WTC11 (cell line): ENCODE measurements at regions not wholly inside any gene's neighbourhood (a gene's known extent, or its start where the extent isn't known, plus 50 kb on each side); places are given as distances from the start of the nearest gene placed in this dataset.

Source experiments
- CREB1 ChIP-seq: sonication (generic); formaldehyde crosslinking; IDR thresholded peaks from 2 replicates; pipeline ENCODE4 v1.8.0; 2023; ENCODE audit warnings: mild to moderate bottlenecking, missing genetic modification reagents
- FOXK1 ChIP-seq: sonication (generic); formaldehyde crosslinking; IDR thresholded peaks from 2 replicates; pipeline ENCODE4 v1.8.0; 2022; ENCODE audit warnings: mild to moderate bottlenecking, moderate library complexity, missing genetic modification reagents
- JUN ChIP-seq: sonication (generic); formaldehyde crosslinking; IDR thresholded peaks from 2 replicates; pipeline ENCODE4 v1.8.0; 2023; ENCODE audit warnings: mild to moderate bottlenecking, missing genetic modification reagents
- NFE2L1 ChIP-seq: sonication (generic); formaldehyde crosslinking; IDR thresholded peaks from 2 replicates; pipeline ENCODE4 v1.8.1; 2023; ENCODE audit warnings: missing genetic modification reagents
- NFYB ChIP-seq: sonication (generic); formaldehyde crosslinking; conservative IDR thresholded peaks from 2 replicates; pipeline ENCODE4 v1.8.0; 2022; ENCODE audit warnings: low read depth, missing genetic modification reagents
- ZNF263 ChIP-seq: sonication (generic); formaldehyde crosslinking; IDR thresholded peaks from 2 replicates; pipeline ENCODE4 v1.8.1; 2022; ENCODE audit warnings: low read depth, mild to moderate bottlenecking, moderate library complexity, missing genetic modification reagents
- TF ChIP-seq, protein P1 (sequence below): fragments of 200-600 bp; IDR thresholded peaks from 2 replicates; pipeline ENCODE4 v1.8.0; 2022; ENCODE audit warnings: antibody characterized with exemption
- TF ChIP-seq, protein P2 (sequence below): sonication (generic); formaldehyde crosslinking; IDR thresholded peaks from 2 replicates; pipeline ENCODE4 v1.8.1; 2023; ENCODE audit warnings: mild to moderate bottlenecking, missing genetic modification reagents, moderate library complexity
- TF ChIP-seq, protein P3 (sequence below): sonication (generic); formaldehyde crosslinking; conservative IDR thresholded peaks from 2 replicates; pipeline ENCODE4 v1.8.1; 2022; ENCODE audit warnings: mild to moderate bottlenecking, missing genetic modification reagents
- TF ChIP-seq, protein P4 (sequence below): sonication (generic); formaldehyde crosslinking; IDR thresholded peaks from 2 replicates; pipeline ENCODE4 v1.8.0; 2022; ENCODE audit warnings: mild to moderate bottlenecking, missing genetic modification reagents
- TF ChIP-seq, protein P5 (sequence below): fragments of 250-450 bp; sonication (Bioruptor Pico); IDR thresholded peaks from 2 replicates; pipeline ENCODE4 v1.9.0; 2021; ENCODE audit warnings: mild to moderate bottlenecking
- TF ChIP-seq, protein P6 (sequence below): sonication (generic); formaldehyde crosslinking; IDR thresholded peaks from 2 replicates; pipeline ENCODE4 v1.8.1; 2022; ENCODE audit warnings: mild to moderate bottlenecking, moderate library complexity, missing genetic modification reagents
- TF ChIP-seq, protein P7 (sequence below): sonication (generic); formaldehyde crosslinking; IDR thresholded peaks from 2 replicates; pipeline ENCODE4 v1.8.1; 2022; ENCODE audit warnings: low read depth, missing genetic modification reagents, borderline replicate concordance
- TF ChIP-seq, protein P8 (sequence below): sonication (generic); formaldehyde crosslinking; conservative IDR thresholded peaks from 2 replicates; pipeline ENCODE4 v1.8.1; 2023; ENCODE audit warnings: mild to moderate bottlenecking, low read depth, missing genetic modification reagents, moderate library complexity

DNA sequence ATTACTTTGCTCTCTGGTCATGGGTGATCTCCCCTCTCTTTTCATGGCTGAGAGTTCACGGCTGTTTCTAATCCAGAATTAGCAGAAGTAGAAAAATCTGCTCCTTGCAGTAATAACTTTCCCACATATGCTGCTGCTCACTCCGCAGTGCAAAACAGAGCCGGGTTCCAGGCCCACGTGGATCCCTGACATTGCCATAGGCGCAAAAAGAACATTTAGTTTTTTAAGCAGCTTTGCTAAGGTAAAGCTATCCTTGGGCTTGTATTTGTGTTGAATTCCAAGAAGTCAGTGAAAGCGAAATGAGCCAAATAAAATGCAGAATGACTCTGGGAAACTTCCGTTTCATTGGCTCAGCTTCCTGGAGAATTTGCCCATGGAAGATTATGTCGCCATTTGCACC lies 633.7 kb upstream of the SUCLG2 start:
- TF ChIP-seq, protein P1, sequence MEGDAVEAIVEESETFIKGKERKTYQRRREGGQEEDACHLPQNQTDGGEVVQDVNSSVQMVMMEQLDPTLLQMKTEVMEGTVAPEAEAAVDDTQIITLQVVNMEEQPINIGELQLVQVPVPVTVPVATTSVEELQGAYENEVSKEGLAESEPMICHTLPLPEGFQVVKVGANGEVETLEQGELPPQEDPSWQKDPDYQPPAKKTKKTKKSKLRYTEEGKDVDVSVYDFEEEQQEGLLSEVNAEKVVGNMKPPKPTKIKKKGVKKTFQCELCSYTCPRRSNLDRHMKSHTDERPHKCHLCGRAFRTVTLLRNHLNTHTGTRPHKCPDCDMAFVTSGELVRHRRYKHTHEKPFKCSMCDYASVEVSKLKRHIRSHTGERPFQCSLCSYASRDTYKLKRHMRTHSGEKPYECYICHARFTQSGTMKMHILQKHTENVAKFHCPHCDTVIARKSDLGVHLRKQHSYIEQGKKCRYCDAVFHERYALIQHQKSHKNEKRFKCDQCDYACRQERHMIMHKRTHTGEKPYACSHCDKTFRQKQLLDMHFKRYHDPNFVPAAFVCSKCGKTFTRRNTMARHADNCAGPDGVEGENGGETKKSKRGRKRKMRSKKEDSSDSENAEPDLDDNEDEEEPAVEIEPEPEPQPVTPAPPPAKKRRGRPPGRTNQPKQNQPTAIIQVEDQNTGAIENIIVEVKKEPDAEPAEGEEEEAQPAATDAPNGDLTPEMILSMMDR = no peak
- TF ChIP-seq, protein P2, sequence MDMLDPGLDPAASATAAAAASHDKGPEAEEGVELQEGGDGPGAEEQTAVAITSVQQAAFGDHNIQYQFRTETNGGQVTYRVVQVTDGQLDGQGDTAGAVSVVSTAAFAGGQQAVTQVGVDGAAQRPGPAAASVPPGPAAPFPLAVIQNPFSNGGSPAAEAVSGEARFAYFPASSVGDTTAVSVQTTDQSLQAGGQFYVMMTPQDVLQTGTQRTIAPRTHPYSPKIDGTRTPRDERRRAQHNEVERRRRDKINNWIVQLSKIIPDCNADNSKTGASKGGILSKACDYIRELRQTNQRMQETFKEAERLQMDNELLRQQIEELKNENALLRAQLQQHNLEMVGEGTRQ (CRISPR knock-in tag) = no peak
- TF ChIP-seq, protein P3, sequence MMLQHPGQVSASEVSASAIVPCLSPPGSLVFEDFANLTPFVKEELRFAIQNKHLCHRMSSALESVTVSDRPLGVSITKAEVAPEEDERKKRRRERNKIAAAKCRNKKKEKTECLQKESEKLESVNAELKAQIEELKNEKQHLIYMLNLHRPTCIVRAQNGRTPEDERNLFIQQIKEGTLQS (CRISPR knock-in tag) = no peak
- TF ChIP-seq CREB1 (CRISPR knock-in tag) = no peak
- TF ChIP-seq NFE2L1 (CRISPR knock-in tag) = no peak
- no peak for TF ChIP-seq NFYB (CRISPR knock-in tag)
- TF ChIP-seq FOXK1 = no peak
- TF ChIP-seq, protein P4, sequence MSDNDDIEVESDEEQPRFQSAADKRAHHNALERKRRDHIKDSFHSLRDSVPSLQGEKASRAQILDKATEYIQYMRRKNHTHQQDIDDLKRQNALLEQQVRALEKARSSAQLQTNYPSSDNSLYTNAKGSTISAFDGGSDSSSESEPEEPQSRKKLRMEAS = no peak
- TF ChIP-seq, protein P5, sequence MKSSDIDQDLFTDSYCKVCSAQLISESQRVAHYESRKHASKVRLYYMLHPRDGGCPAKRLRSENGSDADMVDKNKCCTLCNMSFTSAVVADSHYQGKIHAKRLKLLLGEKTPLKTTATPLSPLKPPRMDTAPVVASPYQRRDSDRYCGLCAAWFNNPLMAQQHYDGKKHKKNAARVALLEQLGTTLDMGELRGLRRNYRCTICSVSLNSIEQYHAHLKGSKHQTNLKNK (CRISPR knock-in tag) = no peak
- no peak for TF ChIP-seq ZNF263 (CRISPR knock-in tag)
- TF ChIP-seq, protein P6, sequence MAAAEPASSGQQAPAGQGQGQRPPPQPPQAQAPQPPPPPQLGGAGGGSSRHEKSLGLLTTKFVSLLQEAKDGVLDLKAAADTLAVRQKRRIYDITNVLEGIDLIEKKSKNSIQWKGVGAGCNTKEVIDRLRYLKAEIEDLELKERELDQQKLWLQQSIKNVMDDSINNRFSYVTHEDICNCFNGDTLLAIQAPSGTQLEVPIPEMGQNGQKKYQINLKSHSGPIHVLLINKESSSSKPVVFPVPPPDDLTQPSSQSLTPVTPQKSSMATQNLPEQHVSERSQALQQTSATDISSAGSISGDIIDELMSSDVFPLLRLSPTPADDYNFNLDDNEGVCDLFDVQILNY (CRISPR knock-in tag) = no peak
- TF ChIP-seq, protein P7, sequence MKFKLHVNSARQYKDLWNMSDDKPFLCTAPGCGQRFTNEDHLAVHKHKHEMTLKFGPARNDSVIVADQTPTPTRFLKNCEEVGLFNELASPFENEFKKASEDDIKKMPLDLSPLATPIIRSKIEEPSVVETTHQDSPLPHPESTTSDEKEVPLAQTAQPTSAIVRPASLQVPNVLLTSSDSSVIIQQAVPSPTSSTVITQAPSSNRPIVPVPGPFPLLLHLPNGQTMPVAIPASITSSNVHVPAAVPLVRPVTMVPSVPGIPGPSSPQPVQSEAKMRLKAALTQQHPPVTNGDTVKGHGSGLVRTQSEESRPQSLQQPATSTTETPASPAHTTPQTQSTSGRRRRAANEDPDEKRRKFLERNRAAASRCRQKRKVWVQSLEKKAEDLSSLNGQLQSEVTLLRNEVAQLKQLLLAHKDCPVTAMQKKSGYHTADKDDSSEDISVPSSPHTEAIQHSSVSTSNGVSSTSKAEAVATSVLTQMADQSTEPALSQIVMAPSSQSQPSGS = no peak
- TF ChIP-seq JUN (CRISPR knock-in tag) = no peak
- TF ChIP-seq, protein P8, sequence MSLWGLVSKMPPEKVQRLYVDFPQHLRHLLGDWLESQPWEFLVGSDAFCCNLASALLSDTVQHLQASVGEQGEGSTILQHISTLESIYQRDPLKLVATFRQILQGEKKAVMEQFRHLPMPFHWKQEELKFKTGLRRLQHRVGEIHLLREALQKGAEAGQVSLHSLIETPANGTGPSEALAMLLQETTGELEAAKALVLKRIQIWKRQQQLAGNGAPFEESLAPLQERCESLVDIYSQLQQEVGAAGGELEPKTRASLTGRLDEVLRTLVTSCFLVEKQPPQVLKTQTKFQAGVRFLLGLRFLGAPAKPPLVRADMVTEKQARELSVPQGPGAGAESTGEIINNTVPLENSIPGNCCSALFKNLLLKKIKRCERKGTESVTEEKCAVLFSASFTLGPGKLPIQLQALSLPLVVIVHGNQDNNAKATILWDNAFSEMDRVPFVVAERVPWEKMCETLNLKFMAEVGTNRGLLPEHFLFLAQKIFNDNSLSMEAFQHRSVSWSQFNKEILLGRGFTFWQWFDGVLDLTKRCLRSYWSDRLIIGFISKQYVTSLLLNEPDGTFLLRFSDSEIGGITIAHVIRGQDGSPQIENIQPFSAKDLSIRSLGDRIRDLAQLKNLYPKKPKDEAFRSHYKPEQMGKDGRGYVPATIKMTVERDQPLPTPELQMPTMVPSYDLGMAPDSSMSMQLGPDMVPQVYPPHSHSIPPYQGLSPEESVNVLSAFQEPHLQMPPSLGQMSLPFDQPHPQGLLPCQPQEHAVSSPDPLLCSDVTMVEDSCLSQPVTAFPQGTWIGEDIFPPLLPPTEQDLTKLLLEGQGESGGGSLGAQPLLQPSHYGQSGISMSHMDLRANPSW = no peak
